SK-N-SH treated with all-trans-retinoic acid at 6 μM for 48 hours (cell line): ENCODE measurements at regions not wholly inside any gene's neighbourhood (a gene's known extent, or its start where the extent isn't known, plus 50 kb on each side); places are given as distances from the start of the nearest gene placed in this dataset.

ENCODE experiments used
- ATAC-seq: fragments of 200-7000 bp; cut with Tn5 transposase; 3 replicates; pipeline ENCODE4 v1.9.1; 2020; ENCODE audit warnings: mild to moderate bottlenecking, moderate library complexity
- ARNTL ChIP-seq: fragments of 450-650 bp; formaldehyde crosslinking; IDR thresholded peaks from 2 replicates; pipeline ENCODE4 v1.5.0; 2020; ENCODE audit warnings: low read depth, mild to moderate bottlenecking, moderate library complexity, borderline replicate concordance
- BACH2 ChIP-seq: fragments of 250-450 bp; sonication (Bioruptor Pico); IDR thresholded peaks from 2 replicates; pipeline ENCODE4 v1.9.0; 2021; ENCODE audit warnings: mild to moderate bottlenecking, borderline replicate concordance
- CREB5 ChIP-seq: fragments of 250-450 bp; sonication (Bioruptor Pico); IDR thresholded peaks from 2 replicates; pipeline ENCODE4 v1.5.1; 2020; ENCODE audit warnings: low read depth, mild to moderate bottlenecking, moderate library complexity
- CSDC2 ChIP-seq: fragments of 250-450 bp; sonication (Bioruptor Pico); IDR thresholded peaks from 2 replicates; pipeline ENCODE4 v1.5.0; 2020; ENCODE audit warnings: mild to moderate bottlenecking, moderate library complexity
- CSRNP3 ChIP-seq: fragments of 250-450 bp; sonication (Bioruptor Pico); IDR thresholded peaks from 2 replicates; pipeline ENCODE4 v1.5.1; 2021; ENCODE audit warnings: mild to moderate bottlenecking, moderate library complexity
- GLIS3 ChIP-seq: fragments of 250-450 bp; sonication (Bioruptor Pico); IDR thresholded peaks from 2 replicates; pipeline ENCODE4 v1.5.0; 2020; ENCODE audit warnings: mild to moderate bottlenecking, moderate library complexity
- OSR1 ChIP-seq: fragments of 250-450 bp; sonication (Bioruptor Pico); IDR thresholded peaks from 2 replicates; pipeline ENCODE4 v1.8.0; 2022; ENCODE audit warnings: moderate library complexity, mild to moderate bottlenecking, inconsistent platforms
- PATZ1 ChIP-seq: fragments of 250-450 bp; sonication (Bioruptor Pico); IDR thresholded peaks from 2 replicates; pipeline ENCODE4 v1.8.0; 2020; ENCODE audit warnings: mild to moderate bottlenecking, moderate library complexity, borderline replicate concordance
- POU6F1 ChIP-seq: fragments of 250-450 bp; sonication (Bioruptor Pico); IDR thresholded peaks from 2 replicates; pipeline ENCODE4 v1.8.0; 2021; ENCODE audit warnings: low read depth, mild to moderate bottlenecking, moderate library complexity, borderline replicate concordance
- PPARA ChIP-seq: fragments of 250-450 bp; sonication (Bioruptor Pico); IDR thresholded peaks from 2 replicates; pipeline ENCODE4 v1.5.0; 2020; ENCODE audit warnings: mild to moderate bottlenecking, borderline replicate concordance
- RARB ChIP-seq: fragments of 250-450 bp; sonication (Bioruptor Pico); IDR thresholded peaks from 2 replicates; pipeline ENCODE4 v1.8.0; 2021; ENCODE audit warnings: mild to moderate bottlenecking, moderate library complexity
- SNAI2 ChIP-seq: fragments of 250-450 bp; sonication (Bioruptor Pico); IDR thresholded peaks from 2 replicates; pipeline ENCODE4 v1.5.0; 2020; ENCODE audit warnings: mild to moderate bottlenecking, moderate library complexity
- TOX ChIP-seq: fragments of 250-450 bp; sonication (Bioruptor Pico); IDR thresholded peaks from 2 replicates; pipeline ENCODE4 v1.8.0; 2021; ENCODE audit warnings: mild to moderate bottlenecking, moderate library complexity, borderline replicate concordance
- TSHZ2 ChIP-seq: fragments of 250-450 bp; sonication (Bioruptor Pico); IDR thresholded peaks from 2 replicates; pipeline ENCODE4 v1.5.0; 2020; ENCODE audit warnings: mild to moderate bottlenecking, moderate library complexity
- ZC3H10 ChIP-seq: fragments of 250-450 bp; sonication (Bioruptor Pico); IDR thresholded peaks from 2 replicates; pipeline ENCODE4 v1.5.1; 2021; ENCODE audit warnings: mild to moderate bottlenecking, moderate library complexity
- ZFP30 ChIP-seq: fragments of 450-650 bp; formaldehyde crosslinking; IDR thresholded peaks from 2 replicates; pipeline ENCODE4 v1.5.0; 2022; ENCODE audit warnings: mild to moderate bottlenecking, moderate library complexity
- ZNF565 ChIP-seq: fragments of 450-650 bp; formaldehyde crosslinking; conservative IDR thresholded peaks from 2 replicates; pipeline ENCODE4 v1.5.0; 2020; ENCODE audit warnings: low read depth, mild to moderate bottlenecking, moderate library complexity
- ZNF70 ChIP-seq: fragments of 450-650 bp; formaldehyde crosslinking; IDR thresholded peaks from 2 replicates; pipeline ENCODE4 v1.5.0; 2020; ENCODE audit warnings: mild to moderate bottlenecking, moderate library complexity
- ZNF8 ChIP-seq: fragments of 450-650 bp; formaldehyde crosslinking; IDR thresholded peaks from 2 replicates; pipeline ENCODE4 v1.5.0; 2020; ENCODE audit warnings: mild to moderate bottlenecking, moderate library complexity

GRCh38 chr2:236632295-236633218, 62.9 kb downstream of the ACKR3 start:
- TF ChIP-seq ZFP30 (CRISPR knock-in tag) (no peak), CSRNP3 (CRISPR knock-in tag) (no peak), ARNTL (no peak), RARB (no peak), TOX (CRISPR knock-in tag) (no peak), ZC3H10 (no peak), CREB5 (no peak), CSDC2 (no peak), ZNF8 (CRISPR knock-in tag) (no peak), SNAI2 (CRISPR knock-in tag) (no peak), POU6F1 (CRISPR knock-in tag) (no peak), TSHZ2 (no peak), ZNF70 (CRISPR knock-in tag) (no peak), PPARA (no peak), GLIS3 (CRISPR knock-in tag) (no peak), PATZ1 (CRISPR knock-in tag) (no peak), OSR1 (CRISPR knock-in tag) (no peak), ZNF565 (no peak)
- ATAC-seq: no peak

- TF ChIP-seq OSR1 (CRISPR knock-in tag): no peak
- no peak for TF ChIP-seq CREB5
- TF ChIP-seq BACH2 (CRISPR knock-in tag): no peak
- no peak for TF ChIP-seq TOX (CRISPR knock-in tag)
- TF ChIP-seq RARB: no peak
- TF ChIP-seq, all 23 proteins: peak for 0
- ATAC-seq: no peak
Observed at GRCh38 chr2:236633219-236633570, 63.6 kb downstream of the ACKR3 start.
